Ishikawa (cell line): ENCODE measurements at regions not wholly inside any gene's neighbourhood (a gene's known extent, or its start where the extent isn't known, plus 50 kb on each side); places are given as distances from the start of the nearest gene placed in this dataset.
A peak's percentile ranks its signal among the peaks of the same experiment; 100 is the strongest.

Source experiments
- CEBPB ChIP-seq: IDR thresholded peaks from 2 replicates; pipeline ENCODE4 v1.6.1; 2012
- CREB1 ChIP-seq: IDR thresholded peaks from 2 replicates; pipeline ENCODE4 v1.6.1; 2012; ENCODE audit warnings: low read depth
- EP300 ChIP-seq: IDR thresholded peaks from 2 replicates; pipeline ENCODE4 v1.6.1; 2012; ENCODE audit warnings: borderline replicate concordance
- FOXM1 ChIP-seq: IDR thresholded peaks from 2 replicates; pipeline ENCODE4 v1.6.1; 2012; ENCODE audit warnings: low read depth, borderline replicate concordance
- NFIC ChIP-seq: IDR thresholded peaks from 2 replicates; pipeline ENCODE4 v1.6.1; 2012
- RAD21 ChIP-seq: IDR thresholded peaks from 2 replicates; pipeline ENCODE4 v1.6.1; 2012; ENCODE audit warnings: low read depth
- TAF1 ChIP-seq: IDR thresholded peaks from 2 replicates; pipeline ENCODE4 v1.6.1; 2012; ENCODE audit warnings: low read depth, mild to moderate bottlenecking
- TEAD4 ChIP-seq: IDR thresholded peaks from 2 replicates; pipeline ENCODE4 v1.6.1; 2012
- YY1 ChIP-seq: IDR thresholded peaks from 2 replicates; pipeline ENCODE4 v1.6.1; 2012; ENCODE audit warnings: low read depth
- ZBTB7A ChIP-seq: IDR thresholded peaks from 2 replicates; pipeline ENCODE4 v1.6.1; 2012; ENCODE audit warnings: low read depth
- TF ChIP-seq, protein P1 (sequence below): IDR thresholded peaks from 2 replicates; pipeline ENCODE4 v1.6.1; 2012; ENCODE audit warnings: low read depth, mild to moderate bottlenecking
- TF ChIP-seq, protein P2 (sequence below): IDR thresholded peaks from 2 replicates; pipeline ENCODE4 v1.6.1; 2012
- TF ChIP-seq, protein P3 (sequence below): IDR thresholded peaks from 2 replicates; pipeline ENCODE4 v1.6.1; 2012

DNA sequence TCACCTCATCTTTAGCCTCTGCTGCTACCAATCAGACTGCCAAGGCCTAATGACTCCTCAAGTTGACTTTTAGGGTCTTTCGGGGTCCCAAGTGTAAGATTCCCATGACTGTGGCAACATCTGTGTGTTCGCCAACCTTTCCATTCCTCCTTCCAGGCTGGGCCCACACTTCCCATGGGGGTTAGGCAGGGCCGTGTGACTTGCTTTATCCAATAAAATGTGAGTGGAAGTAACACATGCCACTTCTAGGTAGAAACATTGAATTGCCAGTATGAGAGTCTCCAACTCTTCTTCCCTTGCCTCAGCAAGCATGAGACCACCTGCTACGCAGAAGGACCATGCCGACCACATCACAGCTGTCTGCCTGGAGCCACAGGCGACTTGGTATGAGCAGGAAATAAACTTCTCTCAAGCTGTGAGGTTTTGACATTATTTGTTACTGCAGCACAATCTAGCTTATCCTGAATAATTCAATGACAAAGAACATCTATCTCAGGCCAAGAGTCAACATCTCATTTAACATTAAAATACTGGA, 190.4 kb upstream of the IER5L start:
- TF ChIP-seq CEBPB (no peak), TAF1 (no peak), CREB1 (no peak), EP300 (no peak), FOXM1 (no peak), ZBTB7A (no peak), RAD21 (no peak), YY1 (no peak), NFIC (no peak), TEAD4 (no peak)
- TF ChIP-seq, protein P1, sequence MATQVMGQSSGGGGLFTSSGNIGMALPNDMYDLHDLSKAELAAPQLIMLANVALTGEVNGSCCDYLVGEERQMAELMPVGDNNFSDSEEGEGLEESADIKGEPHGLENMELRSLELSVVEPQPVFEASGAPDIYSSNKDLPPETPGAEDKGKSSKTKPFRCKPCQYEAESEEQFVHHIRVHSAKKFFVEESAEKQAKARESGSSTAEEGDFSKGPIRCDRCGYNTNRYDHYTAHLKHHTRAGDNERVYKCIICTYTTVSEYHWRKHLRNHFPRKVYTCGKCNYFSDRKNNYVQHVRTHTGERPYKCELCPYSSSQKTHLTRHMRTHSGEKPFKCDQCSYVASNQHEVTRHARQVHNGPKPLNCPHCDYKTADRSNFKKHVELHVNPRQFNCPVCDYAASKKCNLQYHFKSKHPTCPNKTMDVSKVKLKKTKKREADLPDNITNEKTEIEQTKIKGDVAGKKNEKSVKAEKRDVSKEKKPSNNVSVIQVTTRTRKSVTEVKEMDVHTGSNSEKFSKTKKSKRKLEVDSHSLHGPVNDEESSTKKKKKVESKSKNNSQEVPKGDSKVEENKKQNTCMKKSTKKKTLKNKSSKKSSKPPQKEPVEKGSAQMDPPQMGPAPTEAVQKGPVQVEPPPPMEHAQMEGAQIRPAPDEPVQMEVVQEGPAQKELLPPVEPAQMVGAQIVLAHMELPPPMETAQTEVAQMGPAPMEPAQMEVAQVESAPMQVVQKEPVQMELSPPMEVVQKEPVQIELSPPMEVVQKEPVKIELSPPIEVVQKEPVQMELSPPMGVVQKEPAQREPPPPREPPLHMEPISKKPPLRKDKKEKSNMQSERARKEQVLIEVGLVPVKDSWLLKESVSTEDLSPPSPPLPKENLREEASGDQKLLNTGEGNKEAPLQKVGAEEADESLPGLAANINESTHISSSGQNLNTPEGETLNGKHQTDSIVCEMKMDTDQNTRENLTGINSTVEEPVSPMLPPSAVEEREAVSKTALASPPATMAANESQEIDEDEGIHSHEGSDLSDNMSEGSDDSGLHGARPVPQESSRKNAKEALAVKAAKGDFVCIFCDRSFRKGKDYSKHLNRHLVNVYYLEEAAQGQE = no peak
- TF ChIP-seq, protein P2, sequence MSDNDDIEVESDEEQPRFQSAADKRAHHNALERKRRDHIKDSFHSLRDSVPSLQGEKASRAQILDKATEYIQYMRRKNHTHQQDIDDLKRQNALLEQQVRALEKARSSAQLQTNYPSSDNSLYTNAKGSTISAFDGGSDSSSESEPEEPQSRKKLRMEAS = no peak
- TF ChIP-seq, protein P3, sequence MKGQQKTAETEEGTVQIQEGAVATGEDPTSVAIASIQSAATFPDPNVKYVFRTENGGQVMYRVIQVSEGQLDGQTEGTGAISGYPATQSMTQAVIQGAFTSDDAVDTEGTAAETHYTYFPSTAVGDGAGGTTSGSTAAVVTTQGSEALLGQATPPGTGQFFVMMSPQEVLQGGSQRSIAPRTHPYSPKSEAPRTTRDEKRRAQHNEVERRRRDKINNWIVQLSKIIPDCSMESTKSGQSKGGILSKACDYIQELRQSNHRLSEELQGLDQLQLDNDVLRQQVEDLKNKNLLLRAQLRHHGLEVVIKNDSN = peak; percentile 54
